HCT116 (cell line): ENCODE measurements at regions not wholly inside any gene's neighbourhood (a gene's known extent, or its start where the extent isn't known, plus 50 kb on each side); places are given as distances from the start of the nearest gene placed in this dataset.

Source experiments
- CTCF ChIP-seq, 3 experiments: fragments of 200-600 bp in 1 of 3; sonication (generic) in 1 of 3; IDR thresholded peaks in 2 of 3; conservative IDR thresholded peaks in 1 of 3; 2 replicates each; pipeline ENCODE4 v1.5.1; 2012 to 2017; ENCODE audit warnings: low read depth in 2 of 3, low read length in 2 of 3, antibody characterized with exemption in 1 of 3, borderline replicate concordance in 1 of 3, control low read depth in 1 of 3, mild to moderate bottlenecking in 1 of 3, mixed read lengths in 1 of 3, mixed run types in 1 of 3, moderate library complexity in 1 of 3; ENCODE audit not compliant: insufficient read depth in 1 of 3
- EGR1 ChIP-seq: IDR thresholded peaks from 2 replicates; pipeline ENCODE4 v1.6.1; 2012; ENCODE audit warnings: low read depth
- ELF1 ChIP-seq: IDR thresholded peaks from 2 replicates; pipeline ENCODE4 v1.6.1; 2012; ENCODE audit warnings: low read depth, borderline replicate concordance
- EZH2phosphoT487 ChIP-seq: fragments of 200-600 bp; IDR thresholded peaks from 2 replicates; pipeline ENCODE4 v1.6.1; 2018; ENCODE audit warnings: antibody characterized with exemption, borderline replicate concordance
- MAX ChIP-seq: IDR thresholded peaks from 2 replicates; pipeline ENCODE4 v1.6.1; 2012
- POLR2A ChIP-seq: IDR thresholded peaks from 2 replicates; pipeline ENCODE4 v1.7.0; 2011; ENCODE audit warnings: borderline replicate concordance; ENCODE audit not compliant: insufficient read depth, insufficient read length; ENCODE audit errors: extremely low read depth
- POLR2AphosphoS5 ChIP-seq: IDR thresholded peaks from 2 replicates; pipeline ENCODE4 v1.6.1; 2011; ENCODE audit warnings: mild to moderate bottlenecking, low read depth, low read length, moderate library complexity
- RAD21 ChIP-seq: IDR thresholded peaks from 2 replicates; pipeline ENCODE4 v1.6.1; 2012; ENCODE audit warnings: low read depth, mild to moderate bottlenecking
- REST ChIP-seq: IDR thresholded peaks from 2 replicates; pipeline ENCODE4 v1.6.1; 2012; ENCODE audit warnings: low read depth
- SIN3A ChIP-seq: IDR thresholded peaks from 2 replicates; pipeline ENCODE4 v1.6.1; 2012; ENCODE audit warnings: low read depth
- SRF ChIP-seq: IDR thresholded peaks from 2 replicates; pipeline ENCODE4 v1.6.1; 2012; ENCODE audit warnings: low read depth
- TCF7L2 ChIP-seq: IDR thresholded peaks from 2 replicates; pipeline ENCODE4 v1.7.0; 2011; ENCODE audit warnings: borderline replicate concordance, inconsistent platforms; ENCODE audit not compliant: insufficient read depth, insufficient read length; ENCODE audit errors: extremely low read depth
- YY1 ChIP-seq: IDR thresholded peaks from 2 replicates; pipeline ENCODE4 v1.6.1; 2011; ENCODE audit warnings: low read length, low read depth, moderate library complexity, mild to moderate bottlenecking; ENCODE audit not compliant: insufficient replicate concordance; ENCODE audit errors: extremely low read depth
- ZFX ChIP-seq: fragments of 450-650 bp; IDR thresholded peaks from 2 replicates; pipeline ENCODE4 v1.6.1; 2017

GRCh38 chrY:15364996-15365395 is 840.7 kb downstream of the NLGN4Y start:
- TF ChIP-seq CTCF (IDR thresholded peaks at IDR 0.05 in 2 of 3, conservative IDR thresholded peaks at IDR 0.05 in 1 of 3; ENCODE audit: borderline replicate concordance in 1 of 3, insufficient read depth in 1 of 3, low read depth in 2 of 3, low read length in 2 of 3) (no peak), ELF1 (no peak), MAX (no peak), EZH2phosphoT487 (no peak), POLR2AphosphoS5 (no peak), POLR2A (no peak), TCF7L2 (no peak), YY1 (no peak), SRF (no peak), SIN3A (no peak), ZFX (no peak), REST (no peak), RAD21 (no peak), EGR1 (no peak)
